OCI-LY7 (cell line): ENCODE measurements at regions not wholly inside any gene's neighbourhood (a gene's known extent, or its start where the extent isn't known, plus 50 kb on each side); places are given as distances from the start of the nearest gene placed in this dataset.

Experiments
- CTCF ChIP-seq: fragments of 200-600 bp; sonication (generic); conservative IDR thresholded peaks from 2 replicates; pipeline ENCODE4 v1.5.1; 2014; ENCODE audit warnings: mild to moderate bottlenecking, antibody characterized with exemption, low read length, moderate library complexity, mixed read lengths
- EZH2phosphoT487 ChIP-seq: fragments of 200-600 bp; sonication (generic); IDR thresholded peaks from 2 replicates; pipeline ENCODE4 v1.6.1; 2018; ENCODE audit warnings: low read depth, borderline replicate concordance, mild to moderate bottlenecking, mixed run types, antibody characterized with exemption, low read length, moderate library complexity, mixed read lengths

GRCh38 chr9:71383308-71383940 lies 262.0 kb upstream of the TRPM3 start:
- TF ChIP-seq EZH2phosphoT487 (no peak), CTCF (no peak)
